ENCODE measurements at regions not wholly inside any gene's neighbourhood (a gene's known extent, or its start where the extent isn't known, plus 50 kb on each side); places are given as distances from the start of the nearest gene placed in this dataset.

- TF ChIP-seq CTCF (IDR thresholded peaks at IDR 0.05 in 2 of 3, conservative IDR thresholded peaks at IDR 0.05 in 1 of 3; ENCODE audit: borderline replicate concordance in 1 of 3, insufficient read depth in 1 of 3, low read depth in 2 of 3, low read length in 2 of 3) (no peak), ZNF274 (IDR thresholded peaks at IDR 0.05; ENCODE audit: low read depth, low read length) (no peak), YY1 (IDR thresholded peaks at IDR 0.05; ENCODE audit: extremely low read depth, insufficient replicate concordance, low read depth, low read length) (no peak), POLR2A (IDR thresholded peaks at IDR 0.05; ENCODE audit: borderline replicate concordance, extremely low read depth, insufficient read depth, insufficient read length) (no peak)
Observed at GRCh38 chr19:29454109-29454508, 71.7 kb upstream of the VSTM2B start.
